Activated CD8-positive, alpha-beta memory T cell treated with anti-CD3 and anti-CD28 coated beads, Interleukin-2, amount 50 U/mL, for 24 hours (primary cell): ENCODE measurements at regions not wholly inside any gene's neighbourhood (a gene's known extent, or its start where the extent isn't known, plus 50 kb on each side); places are given as distances from the start of the nearest gene placed in this dataset.
"Not testable (repeated sequence)": the region's sequence is repeated elsewhere in the genome, so short reads cannot be mapped to it uniquely, and the experiment has no call there.

Experiments used
- DNase-seq: peaks from one replicate; pipeline ENCODE4 v3.0.0-alpha.2; 2020; ENCODE audit errors: extremely low read depth

GRCh38 chr1:120941066-120941465, 51.5 kb downstream of the PPIAL4A start:
- not testable (repeated sequence) for DNase-seq

GRCh38 chr1:120941836-120942217, 52.3 kb downstream of the PPIAL4A start:
- DNase-seq = peak; percentile 2

- DNase-seq = peak; percentile 44
Measured at GRCh38 chr1:120942218-120942944, 52.8 kb downstream of the PPIAL4A start.

- not testable (repeated sequence) for DNase-seq
Measured at GRCh38 chr1:120942945-120943319, 53.4 kb downstream of the PPIAL4A start.

GRCh38 chr1:120944691-120945090, 55.1 kb downstream of the PPIAL4A start:
- not testable (repeated sequence) for DNase-seq

GRCh38 chr1:120945122-120945521, 55.6 kb downstream of the PPIAL4A start:
- DNase-seq = not testable (repeated sequence)

GRCh38 chr1:120947114-120947513, 57.5 kb downstream of the PPIAL4A start:
- not testable (repeated sequence) for DNase-seq

- not testable (repeated sequence) for DNase-seq
Measured at GRCh38 chr1:120949724-120950123, 60.2 kb downstream of the PPIAL4A start.

- DNase-seq = not testable (repeated sequence)
Measured at GRCh38 chr1:120950633-120951032, 61.1 kb downstream of the PPIAL4A start.

- not testable (repeated sequence) for DNase-seq
Measured at GRCh38 chr1:120951100-120951499, 61.5 kb downstream of the PPIAL4A start.

GRCh38 chr1:120952207-120952870, 62.8 kb downstream of the PPIAL4A start:
- not testable (repeated sequence) for DNase-seq

GRCh38 chr1:120952871-120953265, 63.3 kb downstream of the PPIAL4A start:
- DNase-seq = not testable (repeated sequence)

- DNase-seq = no peak
Measured at GRCh38 chr1:120954736-120955135, 65.2 kb downstream of the PPIAL4A start.

GRCh38 chr1:120955961-120956360, 66.4 kb downstream of the PPIAL4A start:
- not testable (repeated sequence) for DNase-seq

- DNase-seq = not testable (repeated sequence)
Measured at GRCh38 chr1:120966018-120966417, 76.4 kb downstream of the PPIAL4A start.

GRCh38 chr1:120972863-120973262, 83.3 kb downstream of the PPIAL4A start:
- DNase-seq = not testable (repeated sequence)

GRCh38 chr1:120973836-120974235, 84.3 kb downstream of the PPIAL4A start:
- DNase-seq = not testable (repeated sequence)

- DNase-seq = not testable (repeated sequence)
Measured at GRCh38 chr1:120977279-120977678, 87.7 kb downstream of the PPIAL4A start.

- DNase-seq = not testable (repeated sequence)
Measured at GRCh38 chr1:120981489-120982094, 92.0 kb downstream of the PPIAL4A start.

GRCh38 chr1:120994614-120995013, 105.0 kb downstream of the PPIAL4A start:
- not testable (repeated sequence) for DNase-seq

- not testable (repeated sequence) for DNase-seq
Measured at GRCh38 chr1:120995025-120995424, 105.5 kb downstream of the PPIAL4A start.

- DNase-seq = not testable (repeated sequence)
Measured at GRCh38 chr1:121001090-121001726, 111.6 kb downstream of the PPIAL4A start.
